Natural killer cell treated with Interleukin-12 subunit alpha and Interleukin-12 subunit beta and Interleukin-15 and Interleukin-18, amount 100 ng/mL, for 72 hours (primary cell): ENCODE measurements at regions not wholly inside any gene's neighbourhood (a gene's known extent, or its start where the extent isn't known, plus 50 kb on each side); places are given as distances from the start of the nearest gene placed in this dataset.

ENCODE experiments used
- ATAC-seq, 2 donors: fragments of 150-1000 bp; cut with Tn5 transposase in 1 of 2; sonication (Bioruptor Pico), chemical (Tn5 transposase) in 1 of 2; 2 replicates each; pipeline ENCODE4 v1.10.0; 2021
- DNase-seq: peaks from one replicate; pipeline ENCODE4 v3.0.0; 2022; ENCODE audit warnings: low spot score
- H3K27ac Mint-ChIP-seq, 2 donors: 1 replicate in 1 of 2; 2 replicates in 1 of 2; pipeline ENCODE4 v1.8.0; 2022; ENCODE audit warnings: mixed read lengths in 2 of 2, mild to moderate bottlenecking in 1 of 2, moderate library complexity in 1 of 2
- H3K27me3 Mint-ChIP-seq, 2 donors: 1 replicate in 1 of 2; 2 replicates in 1 of 2; pipeline ENCODE4 v1.8.0; 2022; ENCODE audit warnings: mixed read lengths in 2 of 2
- H3K36me3 Mint-ChIP-seq: one replicate; pipeline ENCODE4 v1.8.0; 2022; ENCODE audit warnings: mixed read lengths
- H3K4me1 Mint-ChIP-seq, 2 donors: 1 replicate in 1 of 2; 2 replicates in 1 of 2; pipeline ENCODE4 v1.8.0; 2022; ENCODE audit warnings: low read depth in 2 of 2, mixed read lengths in 2 of 2, mild to moderate bottlenecking in 1 of 2
- H3K4me3 Mint-ChIP-seq: one replicate; pipeline ENCODE4 v1.8.0; 2022; ENCODE audit warnings: mixed read lengths
- H3K9me3 Mint-ChIP-seq: 2 replicates; pipeline ENCODE4 v1.8.0; 2022; ENCODE audit warnings: mixed read lengths

DNA sequence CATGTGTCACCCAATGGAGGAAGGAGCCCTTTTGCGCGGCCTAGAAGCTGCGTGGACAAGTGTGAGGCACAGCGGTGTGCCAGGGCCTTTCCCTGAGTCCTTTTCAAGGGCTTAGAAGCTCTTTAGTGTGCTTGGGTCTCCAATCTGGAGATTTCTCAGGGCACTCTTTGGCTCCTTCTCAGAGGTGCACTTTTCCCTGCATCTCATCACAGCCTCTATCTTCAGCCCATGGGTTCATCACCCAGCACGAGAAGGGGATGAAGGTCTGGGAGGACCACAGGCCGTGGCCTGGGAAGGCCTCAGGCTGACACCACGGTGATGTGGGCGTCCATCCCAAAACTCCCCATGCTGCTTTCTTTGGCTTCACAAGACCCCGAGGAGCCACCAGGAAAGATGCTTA, 233.4 kb downstream of the TEX36 start:
- H3K4me3 Mint-ChIP-seq = no peak overlapping the region
- no peaks in the 10 kb centered on the region for H3K9me3 Mint-ChIP-seq
- DNase-seq (no peak), ATAC-seq (no peak)
- peaks cover 17 to 40% of the 10 kb centered on the region in 2 donors for H3K27me3 Mint-ChIP-seq
- no peak overlapping the region for H3K27ac Mint-ChIP-seq
- H3K4me1 Mint-ChIP-seq = peaks cover 0 to 2% of the 10 kb centered on the region in 2 donors
- no peaks in the 10 kb centered on the region for H3K36me3 Mint-ChIP-seq

DNA sequence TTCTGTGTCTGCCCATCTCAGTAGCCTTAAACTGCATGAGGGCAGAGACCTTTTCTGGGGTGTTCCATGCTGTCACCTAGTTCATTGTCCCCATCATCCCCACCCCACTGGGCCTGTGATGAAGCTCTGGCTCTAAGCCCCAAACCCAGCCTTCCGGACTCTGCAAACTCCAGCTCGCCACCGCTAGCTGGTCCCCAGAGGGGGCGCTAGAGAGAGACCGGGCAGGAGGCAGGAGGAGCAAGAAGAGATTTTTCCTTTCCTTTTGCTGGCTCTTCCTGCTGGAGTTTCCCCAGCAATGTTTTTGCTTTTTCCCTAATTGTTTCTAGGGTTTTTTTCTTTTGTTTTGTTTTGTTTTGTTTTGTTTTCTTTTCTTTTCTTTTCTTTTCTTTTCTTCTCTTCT, 234.4 kb downstream of the TEX36 start:
- H3K27ac Mint-ChIP-seq = no peak overlapping the region
- H3K9me3 Mint-ChIP-seq = no peaks in the 10 kb centered on the region
- H3K36me3 Mint-ChIP-seq = no peaks in the 10 kb centered on the region
- H3K4me1 Mint-ChIP-seq = peaks cover 0 to 2% of the 10 kb centered on the region in 2 donors
- peaks cover 16 to 39% of the 10 kb centered on the region in 2 donors for H3K27me3 Mint-ChIP-seq
- H3K4me3 Mint-ChIP-seq = no peak overlapping the region
- no peak for ATAC-seq
- no peak for DNase-seq

DNA sequence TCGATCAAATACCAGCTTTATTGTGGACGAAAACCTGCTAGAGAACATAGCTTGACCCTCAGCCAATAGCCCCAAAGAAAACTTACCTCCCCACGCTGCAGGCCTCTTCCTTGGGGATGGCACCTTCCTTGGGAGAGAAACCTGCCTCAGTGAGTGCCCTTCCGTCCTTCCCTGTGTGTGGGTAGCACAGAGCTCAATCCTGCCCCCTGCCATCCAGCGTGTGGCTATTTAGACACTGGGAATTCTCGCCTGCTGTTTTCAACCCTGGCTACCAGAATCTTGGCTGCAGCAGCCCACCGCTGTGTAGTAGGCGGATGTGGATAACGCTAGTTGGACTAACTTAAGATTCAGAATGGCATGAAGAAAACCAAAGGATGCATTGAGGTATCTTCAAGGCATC, 238.2 kb downstream of the TEX36 start:
- no peak overlapping the region for H3K4me3 Mint-ChIP-seq
- H3K36me3 Mint-ChIP-seq = no peaks in the 10 kb centered on the region
- no peak overlapping the region for H3K27ac Mint-ChIP-seq
- peaks cover 20 to 31% of the 10 kb centered on the region in 2 donors for H3K27me3 Mint-ChIP-seq
- DNase-seq (no peak), ATAC-seq (no peak)
- no peaks in the 10 kb centered on the region for H3K9me3 Mint-ChIP-seq
- peaks cover 0 to 2% of the 10 kb centered on the region in 2 donors for H3K4me1 Mint-ChIP-seq

DNA sequence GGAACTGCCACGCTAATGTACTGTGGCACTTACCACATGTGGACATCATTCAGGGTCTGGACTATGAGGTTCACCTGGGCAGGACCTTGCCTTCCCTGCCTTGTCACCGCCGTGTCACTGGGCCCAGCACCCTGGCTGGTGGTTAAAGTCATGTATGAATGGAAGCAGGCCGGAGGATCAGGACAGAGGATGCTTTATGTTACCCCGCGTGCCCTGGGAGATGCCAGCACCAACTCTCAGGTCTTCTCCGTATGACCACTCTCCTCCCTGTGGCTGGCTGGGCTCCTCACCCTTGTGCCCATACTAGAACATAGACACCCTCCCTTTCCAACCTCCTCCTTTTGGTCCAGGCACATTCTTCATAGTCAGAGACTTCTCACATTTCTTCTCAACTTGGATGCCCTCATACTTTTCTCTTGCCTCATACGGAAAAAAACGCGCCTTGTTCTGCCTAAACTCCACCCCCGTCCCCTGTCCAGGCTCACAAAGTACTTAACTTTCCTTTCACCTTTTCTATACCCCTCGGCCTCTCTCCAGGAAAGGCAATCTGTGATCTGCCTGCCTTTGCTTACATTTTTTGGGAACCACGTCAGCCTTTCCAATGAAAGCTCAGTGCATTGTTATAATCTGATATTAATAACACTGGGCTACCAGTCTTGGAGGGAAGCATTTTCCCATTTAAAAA, 240.0 kb downstream of the TEX36 start:
- Mint-ChIP-seq H3K4me1 (no peaks in the 10 kb centered on the region), H3K9me3 (no peaks in the 10 kb centered on the region), H3K4me3 (no peak overlapping the region), H3K27me3 (peaks cover 22 to 25% of the 10 kb centered on the region in 2 donors), H3K27ac (no peak overlapping the region), H3K36me3 (no peaks in the 10 kb centered on the region)
- DNase-seq (no peak), ATAC-seq (no peak)

DNA sequence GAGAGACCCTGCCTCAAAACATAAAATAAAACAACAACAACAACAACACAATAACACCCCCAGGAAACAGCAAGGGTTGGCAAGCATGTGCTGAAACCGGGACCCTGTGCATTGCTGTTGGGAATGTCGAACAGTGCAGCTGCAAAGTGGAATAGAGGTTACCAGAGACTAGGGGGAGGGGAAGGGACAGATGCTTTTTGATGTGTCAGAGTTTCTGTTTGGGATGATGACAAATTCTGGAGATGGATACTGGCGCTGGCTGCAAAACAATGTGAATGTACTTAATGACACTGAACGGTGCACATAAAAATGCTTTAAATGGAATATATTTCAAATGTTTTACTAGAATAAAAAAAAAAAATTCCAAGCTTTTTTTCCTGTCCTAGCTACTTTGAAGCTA, 241.8 kb downstream of the TEX36 start:
- Mint-ChIP-seq H3K27ac (no peak overlapping the region), H3K4me3 (no peak overlapping the region), H3K36me3 (no peaks in the 10 kb centered on the region), H3K27me3 (peaks cover 29 to 30% of the 10 kb centered on the region in 2 donors), H3K4me1 (no peaks in the 10 kb centered on the region), H3K9me3 (no peaks in the 10 kb centered on the region)
- DNase-seq = no peak
- ATAC-seq = no peak

DNA sequence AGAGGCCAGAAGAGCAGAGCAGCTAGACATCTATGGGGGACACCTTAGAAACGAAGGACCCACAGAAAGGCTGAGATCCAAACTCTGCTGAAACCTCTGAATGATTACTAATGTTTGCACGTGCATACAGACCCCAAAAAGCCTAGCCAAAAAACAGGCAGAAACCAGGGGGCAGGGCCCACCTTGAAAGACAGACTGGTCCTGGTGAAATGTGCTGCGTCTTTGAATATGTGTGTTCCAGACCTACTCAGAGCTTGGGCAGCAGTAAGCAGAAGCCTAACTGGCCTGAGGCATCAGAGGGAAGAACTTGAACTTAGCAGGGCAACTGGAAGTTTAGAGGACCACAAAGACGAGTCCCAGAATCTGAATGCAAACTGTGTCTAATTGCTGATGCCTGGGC, 251.8 kb downstream of the TEX36 start:
- Mint-ChIP-seq H3K4me3 (no peak overlapping the region), H3K36me3 (no peaks in the 10 kb centered on the region), H3K27ac (no peak overlapping the region), H3K9me3 (peaks cover 4% of the 10 kb centered on the region), H3K4me1 (no peaks in the 10 kb centered on the region), H3K27me3 (peaks cover 18 to 47% of the 10 kb centered on the region in 2 donors)
- ATAC-seq = no peak
- no peak for DNase-seq

DNA sequence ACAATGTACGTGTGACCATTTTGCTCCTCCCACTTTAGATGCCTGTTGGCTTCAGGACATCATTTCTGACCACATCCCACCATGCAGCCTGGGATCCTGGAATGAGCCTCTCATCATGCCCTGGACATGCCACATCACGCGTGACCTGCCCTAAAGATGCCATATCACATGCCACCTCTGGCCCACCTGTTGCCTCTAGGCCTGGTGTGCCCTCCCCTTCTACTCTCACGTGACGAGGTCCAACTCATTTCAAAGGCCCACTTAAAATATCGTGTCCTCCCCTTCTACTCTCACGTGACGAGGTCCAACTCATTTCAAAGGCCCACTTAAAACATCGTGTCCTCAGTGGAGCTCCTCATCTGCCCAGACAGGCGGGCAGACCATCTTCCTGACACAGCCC, 254.9 kb downstream of the TEX36 start:
- H3K27ac Mint-ChIP-seq = no peak overlapping the region
- H3K27me3 Mint-ChIP-seq = peaks cover 22 to 40% of the 10 kb centered on the region in 2 donors
- H3K4me3 Mint-ChIP-seq = no peak overlapping the region
- no peaks in the 10 kb centered on the region for H3K36me3 Mint-ChIP-seq
- no peaks in the 10 kb centered on the region for H3K9me3 Mint-ChIP-seq
- H3K4me1 Mint-ChIP-seq = no peaks in the 10 kb centered on the region
- no peak for DNase-seq
- no peak for ATAC-seq

DNA sequence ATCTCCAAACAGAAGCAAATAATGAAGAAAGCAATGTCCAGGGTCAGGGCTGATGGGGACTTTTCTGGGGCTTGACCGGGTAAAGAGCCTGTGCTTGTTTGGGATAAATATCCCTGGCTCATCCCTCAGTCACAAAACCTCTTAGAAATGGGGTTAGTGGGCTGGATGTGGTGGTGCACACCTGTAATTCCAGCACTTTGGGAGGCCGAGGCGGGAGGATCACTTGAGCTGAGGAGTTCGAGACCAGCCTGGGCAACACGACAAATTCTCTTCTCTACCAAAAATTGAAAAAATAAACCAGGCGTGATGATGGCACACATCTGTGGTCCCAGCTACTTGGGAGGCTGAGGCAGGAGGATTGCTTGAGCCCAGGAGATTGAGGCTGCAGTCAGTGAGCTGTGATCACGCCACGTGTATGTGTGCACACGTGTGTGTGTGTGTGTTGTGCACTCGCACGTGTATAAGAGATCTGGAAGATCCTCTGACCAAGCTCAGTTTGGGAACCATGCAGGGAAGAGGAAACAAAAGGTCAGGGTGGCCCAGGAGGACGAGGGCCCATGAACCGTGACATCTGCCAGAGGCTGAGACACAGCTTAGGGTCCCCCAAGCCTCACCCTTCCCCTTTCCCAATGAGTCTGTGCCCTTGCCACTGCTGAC, 258.6 kb downstream of the TEX36 start:
- no peaks in the 10 kb centered on the region for H3K4me1 Mint-ChIP-seq
- no peak overlapping the region for H3K4me3 Mint-ChIP-seq
- no peak overlapping the region for H3K27ac Mint-ChIP-seq
- H3K36me3 Mint-ChIP-seq = no peaks in the 10 kb centered on the region
- ATAC-seq (peak in 1 of 2 donors; percentile 13), DNase-seq (no peak)
- no peaks in the 10 kb centered on the region for H3K9me3 Mint-ChIP-seq
- peaks cover 22 to 33% of the 10 kb centered on the region in 2 donors for H3K27me3 Mint-ChIP-seq

DNA sequence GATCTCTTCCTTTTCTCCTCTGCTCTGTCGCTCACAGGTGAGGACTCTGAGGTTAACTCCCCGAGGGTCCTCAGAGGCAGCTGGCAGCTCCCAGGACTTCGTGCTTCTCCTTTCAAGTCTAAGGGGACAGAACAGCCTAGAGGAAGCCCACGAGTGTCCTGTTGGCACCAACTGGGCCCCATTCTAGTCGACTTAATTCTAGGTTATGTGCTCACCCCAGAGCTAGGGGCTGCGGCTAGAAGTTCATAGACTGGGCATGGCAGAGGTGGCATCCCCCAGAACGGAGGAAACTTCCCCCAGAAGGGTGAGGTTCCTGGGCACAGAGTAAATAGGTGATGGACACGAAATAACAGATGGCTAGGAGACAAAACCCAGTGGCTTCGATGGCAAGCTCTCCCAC, 259.4 kb downstream of the TEX36 start:
- Mint-ChIP-seq H3K4me1 (no peaks in the 10 kb centered on the region), H3K9me3 (no peaks in the 10 kb centered on the region), H3K27ac (no peak overlapping the region), H3K4me3 (no peak overlapping the region), H3K27me3 (peaks cover 27 to 40% of the 10 kb centered on the region in 2 donors), H3K36me3 (no peaks in the 10 kb centered on the region)
- no peak for ATAC-seq
- DNase-seq = no peak

DNA sequence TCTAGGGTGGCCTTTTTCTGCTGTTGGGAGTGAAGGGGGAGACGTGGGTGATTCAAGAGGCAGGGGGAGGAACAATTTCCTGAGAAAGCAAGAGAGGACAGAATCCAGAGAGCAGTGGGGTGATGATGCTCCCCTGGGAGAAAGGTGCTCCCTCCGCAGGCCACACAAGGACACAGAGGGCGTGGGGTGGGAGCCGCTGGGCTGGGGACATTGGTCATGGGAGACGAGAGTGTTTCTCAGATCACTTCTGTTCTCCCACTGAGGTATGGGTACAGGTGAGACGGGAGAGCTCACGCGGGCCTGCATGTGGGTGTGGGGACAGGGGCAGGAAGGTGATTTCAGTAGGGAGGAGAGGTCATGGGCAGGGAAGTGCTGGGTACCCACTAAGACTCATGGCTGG, 259.5 kb upstream of the CTBP2 start:
- no peaks in the 10 kb centered on the region for H3K9me3 Mint-ChIP-seq

DNA sequence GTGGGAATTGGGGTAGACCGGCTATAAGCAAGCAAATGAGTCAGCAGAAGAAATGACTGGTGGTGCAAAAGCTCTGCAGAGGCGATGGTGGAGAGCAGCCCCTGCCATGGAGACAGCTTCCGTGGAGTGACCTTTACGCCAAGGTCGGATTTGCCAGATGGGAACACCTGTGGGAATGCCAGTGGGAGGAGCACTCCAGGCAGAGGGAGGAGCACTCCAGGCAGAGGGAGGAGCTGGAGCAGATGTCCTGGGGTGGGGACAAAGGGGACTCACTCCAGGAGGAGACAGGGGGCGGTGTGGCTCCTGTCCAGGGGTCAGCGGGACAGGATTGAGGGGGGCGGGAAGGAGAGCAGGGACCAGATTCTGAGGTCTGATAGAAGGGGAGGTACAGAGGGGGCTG, 258.8 kb upstream of the CTBP2 start:
- no peaks in the 10 kb centered on the region for H3K4me1 Mint-ChIP-seq
- H3K36me3 Mint-ChIP-seq = no peaks in the 10 kb centered on the region
- H3K27ac Mint-ChIP-seq = no peak overlapping the region
- ATAC-seq (no peak), DNase-seq (no peak)
- H3K9me3 Mint-ChIP-seq = no peaks in the 10 kb centered on the region
- peaks cover 20 to 36% of the 10 kb centered on the region in 2 donors for H3K27me3 Mint-ChIP-seq
- no peak overlapping the region for H3K4me3 Mint-ChIP-seq

More for the DNA sequence above, 259.5 kb upstream of the CTBP2 start:
- Mint-ChIP-seq H3K36me3 (no peaks in the 10 kb centered on the region), H3K27me3 (peaks cover 26 to 36% of the 10 kb centered on the region in 2 donors), H3K4me1 (no peaks in the 10 kb centered on the region), H3K27ac (no peak overlapping the region), H3K4me3 (no peak overlapping the region)
- ATAC-seq (peak in 1 of 2 donors; percentile 56), DNase-seq (no peak)

DNA sequence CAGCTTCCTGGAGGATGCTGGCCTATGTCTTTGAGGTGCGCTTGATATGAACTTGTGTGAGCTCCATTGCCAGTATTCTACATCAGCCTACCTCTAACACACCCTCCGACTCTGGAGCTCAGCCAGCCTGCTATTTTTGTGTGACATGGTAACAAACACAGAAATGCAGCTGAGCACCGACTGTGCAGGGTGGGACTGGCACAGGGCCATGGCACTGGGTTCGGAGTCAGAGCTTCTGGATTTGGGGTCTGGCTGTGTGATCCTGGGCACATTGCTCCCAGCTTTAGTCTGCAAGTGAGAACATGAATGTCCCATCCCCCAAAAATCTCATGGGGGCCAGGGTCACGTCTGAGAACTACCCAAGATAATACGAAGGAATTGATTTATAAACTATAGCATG, 257.2 kb upstream of the CTBP2 start:
- ATAC-seq (no peak), DNase-seq (no peak)
- Mint-ChIP-seq H3K36me3 (no peaks in the 10 kb centered on the region), H3K4me3 (no peak overlapping the region), H3K4me1 (no peaks in the 10 kb centered on the region), H3K27ac (no peak overlapping the region), H3K27me3 (peaks cover 17 to 33% of the 10 kb centered on the region in 2 donors), H3K9me3 (no peaks in the 10 kb centered on the region)

DNA sequence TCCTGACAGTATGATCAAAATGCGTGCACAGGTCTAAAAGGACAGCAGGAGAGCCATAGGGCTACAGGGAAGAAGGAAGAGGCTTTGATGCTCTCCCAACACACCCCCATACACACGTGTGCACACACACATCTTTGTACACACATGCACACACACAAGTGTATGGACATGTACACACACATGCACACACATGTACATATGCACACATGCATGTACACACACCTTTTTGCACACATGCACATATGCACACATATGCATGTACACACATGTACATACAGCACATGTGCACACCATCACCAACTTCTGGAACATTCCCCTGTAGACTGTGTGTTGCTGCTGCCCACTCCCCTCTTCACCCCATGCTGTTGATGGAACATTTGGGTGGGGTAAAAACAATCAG, 255.6 kb upstream of the CTBP2 start:
- Mint-ChIP-seq H3K27me3 (peaks cover 14 to 30% of the 10 kb centered on the region in 2 donors), H3K36me3 (no peaks in the 10 kb centered on the region), H3K27ac (no peak overlapping the region), H3K4me1 (no peaks in the 10 kb centered on the region), H3K9me3 (no peaks in the 10 kb centered on the region), H3K4me3 (no peak overlapping the region)
- ATAC-seq (peak in 1 of 2 donors; percentile 37), DNase-seq (no peak)

DNA sequence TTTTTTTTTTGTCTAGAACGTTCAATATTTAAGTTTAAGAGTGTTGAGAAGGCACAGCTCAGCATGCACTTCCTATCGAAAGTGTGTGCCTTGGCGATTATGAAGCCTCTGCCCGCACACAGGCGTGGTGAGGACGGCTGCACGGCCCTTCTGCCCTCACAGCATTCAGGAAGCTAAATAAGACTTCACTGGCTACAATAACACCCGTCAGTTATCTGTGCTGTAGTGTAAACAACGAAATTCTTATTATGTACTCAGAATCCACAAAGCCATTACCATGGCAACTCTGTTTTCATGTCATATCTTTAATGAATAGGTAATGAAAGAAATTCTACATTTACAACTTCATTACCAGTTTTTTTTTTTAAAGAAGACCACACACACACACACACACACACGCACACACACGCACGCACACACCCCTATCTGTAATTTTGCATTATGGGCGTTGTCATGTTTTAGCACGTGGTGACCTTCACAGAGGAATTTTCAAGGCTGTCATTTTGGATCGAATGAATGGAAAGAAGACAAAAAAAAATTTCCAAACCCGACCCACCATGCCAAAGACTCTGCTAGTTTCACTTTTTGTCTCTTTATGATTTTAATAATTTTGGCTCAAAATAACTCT, 254.8 kb upstream of the CTBP2 start:
- ATAC-seq = no peak

More for the DNA sequence above, 254.8 kb upstream of the CTBP2 start:
- H3K36me3 Mint-ChIP-seq = no peaks in the 10 kb centered on the region
- no peak for DNase-seq
- H3K27ac Mint-ChIP-seq = no peak overlapping the region
- no peak overlapping the region for H3K4me3 Mint-ChIP-seq
- H3K4me1 Mint-ChIP-seq = no peaks in the 10 kb centered on the region
- peaks cover 14 to 30% of the 10 kb centered on the region in 2 donors for H3K27me3 Mint-ChIP-seq
- H3K9me3 Mint-ChIP-seq = no peaks in the 10 kb centered on the region
